Fibroblast of lung (primary cell): ENCODE measurements at regions not wholly inside any gene's neighbourhood (a gene's known extent, or its start where the extent isn't known, plus 50 kb on each side); places are given as distances from the start of the nearest gene placed in this dataset.

ENCODE experiments used
- CTCF ChIP-seq, 2 donors: IDR thresholded peaks in 1 of 2; conservative IDR thresholded peaks in 1 of 2; 1 replicate in 1 of 2; 2 replicates in 1 of 2; pipeline ENCODE4 v1.5.1; 2011 to 2012; ENCODE audit warnings: low read length in 2 of 2, control low read depth in 1 of 2, inconsistent platforms in 1 of 2, low read depth in 1 of 2, mild to moderate bottlenecking in 1 of 2
- EZH2 ChIP-seq: IDR thresholded peaks from 2 replicates; pipeline ENCODE4 v1.5.1; 2012; ENCODE audit warnings: low read length, control low read depth, mild to moderate bottlenecking; ENCODE audit errors: missing control alignments

- TF ChIP-seq CTCF (conservative IDR thresholded peaks at IDR 0.05 in 1 of 2, IDR thresholded peaks at IDR 0.05 in 1 of 2; ENCODE audit: low read depth in 1 of 2, low read length in 2 of 2) (no peak), EZH2 (no peak)
Observed at GRCh38 chr3:107106316-107106715, 270.9 kb upstream of the CCDC54 start.
